Large intestine (tissue), 3 donors: ENCODE measurements at regions not wholly inside any gene's neighbourhood (a gene's known extent, or its start where the extent isn't known, plus 50 kb on each side); places are given as distances from the start of the nearest gene placed in this dataset.

ENCODE experiments used
- DNase-seq, 2 donors: peaks; one replicate each; pipeline versions ENCODE4 v3.0.0 to v3.0.0-alpha.2; 2013
- H3K27ac ChIP-seq: one replicate; pipeline ENCODE4 v1.5.1; 2013; ENCODE audit warnings: low read length
- H3K27me3 ChIP-seq: 2 replicates; pipeline ENCODE4 v1.6.1; 2013; ENCODE audit warnings: low read length; ENCODE audit not compliant: control insufficient read depth, insufficient read depth
- H3K36me3 ChIP-seq: 2 replicates; pipeline ENCODE4 v1.6.1; 2013; ENCODE audit warnings: low read length; ENCODE audit not compliant: control insufficient read depth, insufficient read depth
- H3K4me1 ChIP-seq: one replicate; pipeline ENCODE4 v1.6.1; 2013; ENCODE audit warnings: low read length; ENCODE audit not compliant: control insufficient read depth, insufficient read depth
- H3K4me3 ChIP-seq: one replicate; pipeline ENCODE4 v1.5.1; 2013; ENCODE audit warnings: low read length
- H3K9me3 ChIP-seq: one replicate; pipeline ENCODE4 v1.6.1; 2013; ENCODE audit warnings: mild to moderate bottlenecking, low read depth, low read length, moderate library complexity; ENCODE audit not compliant: control insufficient read depth
- WGBS: methylation state at CpG from one replicate; pipeline ENCODE4 v1.1.5; 2013; ENCODE audit warnings: low lambda C conversion rate; ENCODE audit not compliant: insufficient coverage; 5-methylcytosine and 5-hydroxymethylcytosine counted together

GRCh38 chr1:29767088-29767685 lies 530.9 kb downstream of the PTPRU start:
- Histone ChIP-seq H3K27ac (no peak overlapping the region), H3K4me3 (no peak overlapping the region), H3K36me3 (no peaks in the 10 kb centered on the region), H3K4me1 (no peaks in the 10 kb centered on the region), H3K9me3 (no peaks in the 10 kb centered on the region), H3K27me3 (peaks cover 21% of the 10 kb centered on the region)
- DNase-seq, result no peak
- no CpG with 5 or more reads among the region's 27 CpGs for WGBS

GRCh38 chr1:29762635-29763034 lies 526.3 kb downstream of the PTPRU start:
- H3K4me3 ChIP-seq, result no peak overlapping the region
- H3K9me3 ChIP-seq, result no peaks in the 10 kb centered on the region
- no CpG with 5 or more reads among the region's 3 CpGs for WGBS
- no peaks in the 10 kb centered on the region for H3K36me3 ChIP-seq
- DNase-seq, result no peak
- no peak overlapping the region for H3K27ac ChIP-seq
- peaks cover 11% of the 10 kb centered on the region for H3K27me3 ChIP-seq
- peaks cover 30% of the 10 kb centered on the region for H3K4me1 ChIP-seq

GRCh38 chr1:29761159-29761928 lies 525.0 kb downstream of the PTPRU start:
- peaks cover 42% of the 10 kb centered on the region for H3K4me1 ChIP-seq
- no CpG with 5 or more reads among the region's 4 CpGs for WGBS
- no peak overlapping the region for H3K4me3 ChIP-seq
- no peaks in the 10 kb centered on the region for H3K36me3 ChIP-seq
- H3K9me3 ChIP-seq, result no peaks in the 10 kb centered on the region
- DNase-seq, result no peak
- H3K27me3 ChIP-seq, result no peaks in the 10 kb centered on the region
- no peak overlapping the region for H3K27ac ChIP-seq

- Histone ChIP-seq H3K4me3 (no peak overlapping the region), H3K36me3 (no peaks in the 10 kb centered on the region), H3K27ac (no peak overlapping the region), H3K27me3 (no peaks in the 10 kb centered on the region), H3K9me3 (no peaks in the 10 kb centered on the region), H3K4me1 (peaks cover 42% of the 10 kb centered on the region)
- DNase-seq, result no peak
- 100% methylated on average over 1 of the region's 7 CpGs for WGBS
Observed at GRCh38 chr1:29760067-29760564, 523.8 kb downstream of the PTPRU start.

- Histone ChIP-seq H3K4me1 (peaks cover 42% of the 10 kb centered on the region), H3K36me3 (no peaks in the 10 kb centered on the region), H3K9me3 (no peaks in the 10 kb centered on the region), H3K27ac (peak overlapping the region; percentile 76), H3K27me3 (no peaks in the 10 kb centered on the region), H3K4me3 (no peak overlapping the region)
- DNase-seq, result peak; percentile 52 to 73
- whole genome bisulfite sequencing, result no CpG with 5 or more reads among the region's 5 CpGs
Observed at GRCh38 chr1:29758781-29759499, 522.6 kb downstream of the PTPRU start.

- peak in 1 of 2 donors; percentile 45 for DNase-seq
- Histone ChIP-seq H3K27ac (peak overlapping the region; percentile 76), H3K4me1 (peaks cover 42% of the 10 kb centered on the region), H3K36me3 (no peaks in the 10 kb centered on the region), H3K4me3 (no peak overlapping the region), H3K9me3 (no peaks in the 10 kb centered on the region), H3K27me3 (no peaks in the 10 kb centered on the region)
- WGBS, result no CpG with 5 or more reads among the region's 8 CpGs
Observed at GRCh38 chr1:29757866-29758780, 521.8 kb downstream of the PTPRU start.

- no peaks in the 10 kb centered on the region for H3K27me3 ChIP-seq
- H3K4me3 ChIP-seq, result no peak overlapping the region
- H3K27ac ChIP-seq, result peak overlapping the region; percentile 76
- peaks cover 42% of the 10 kb centered on the region for H3K4me1 ChIP-seq
- WGBS, result no CpG with 5 or more reads among the region's 11 CpGs
- DNase-seq, result peak; percentile 44 to 65
- H3K9me3 ChIP-seq, result no peaks in the 10 kb centered on the region
- no peaks in the 10 kb centered on the region for H3K36me3 ChIP-seq
Observed at GRCh38 chr1:29756901-29757725, 520.8 kb downstream of the PTPRU start.

GRCh38 chr1:29756498-29756897 lies 520.2 kb downstream of the PTPRU start:
- H3K4me1 ChIP-seq, result peaks cover 44% of the 10 kb centered on the region
- WGBS, result no CpG with 5 or more reads among the region's 5 CpGs
- H3K36me3 ChIP-seq, result no peaks in the 10 kb centered on the region
- no peak for DNase-seq
- no peaks in the 10 kb centered on the region for H3K27me3 ChIP-seq
- H3K4me3 ChIP-seq, result no peak overlapping the region
- H3K9me3 ChIP-seq, result no peaks in the 10 kb centered on the region
- no peak overlapping the region for H3K27ac ChIP-seq

- WGBS, result no CpG with 5 or more reads among the region's 5 CpGs
- H3K4me1 ChIP-seq, result peaks cover 45% of the 10 kb centered on the region
- DNase-seq, result no peak
- H3K27me3 ChIP-seq, result no peaks in the 10 kb centered on the region
- H3K27ac ChIP-seq, result no peak overlapping the region
- H3K36me3 ChIP-seq, result no peaks in the 10 kb centered on the region
- no peak overlapping the region for H3K4me3 ChIP-seq
- no peaks in the 10 kb centered on the region for H3K9me3 ChIP-seq
Observed at GRCh38 chr1:29756085-29756484, 519.8 kb downstream of the PTPRU start.
